GM18498 (cell line): ENCODE measurements at regions not wholly inside any gene's neighbourhood (a gene's known extent, or its start where the extent isn't known, plus 50 kb on each side); places are given as distances from the start of the nearest gene placed in this dataset.

Source experiments
- ATAC-seq: cut with Tn5 transposase; IDR thresholded peaks from one replicate; pipeline ENCODE4 v1.9.1; 2021; ENCODE audit warnings: mild to moderate bottlenecking, moderate library complexity; ENCODE audit not compliant: unreplicated experiment

- no peak for ATAC-seq
Observed at GRCh38 chr11:33646629-33647028, 54.0 kb downstream of the C11orf91 start.

DNA sequence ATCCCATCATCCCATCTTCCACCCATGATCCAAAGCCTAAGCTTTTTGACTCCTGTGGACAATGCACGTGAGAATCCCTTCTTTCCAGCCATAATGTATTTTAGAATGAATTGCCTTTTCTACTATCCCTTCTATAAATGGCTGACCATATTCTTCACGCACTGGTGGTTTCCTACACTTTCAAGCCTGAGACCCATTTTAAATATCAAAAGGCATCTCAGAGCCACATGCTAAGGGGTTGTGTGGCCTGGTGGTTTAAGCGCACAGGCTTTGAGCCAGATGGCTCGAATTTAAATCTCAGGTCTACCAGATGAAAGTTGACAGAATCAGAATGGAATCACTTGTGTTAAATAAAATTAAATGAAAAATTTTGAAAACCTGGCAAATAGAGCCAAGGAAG, 54.5 kb downstream of the C11orf91 start:
- no peak for ATAC-seq

- no peak for ATAC-seq
Observed at GRCh38 chr11:33645686-33646085, 54.9 kb downstream of the C11orf91 start.

DNA sequence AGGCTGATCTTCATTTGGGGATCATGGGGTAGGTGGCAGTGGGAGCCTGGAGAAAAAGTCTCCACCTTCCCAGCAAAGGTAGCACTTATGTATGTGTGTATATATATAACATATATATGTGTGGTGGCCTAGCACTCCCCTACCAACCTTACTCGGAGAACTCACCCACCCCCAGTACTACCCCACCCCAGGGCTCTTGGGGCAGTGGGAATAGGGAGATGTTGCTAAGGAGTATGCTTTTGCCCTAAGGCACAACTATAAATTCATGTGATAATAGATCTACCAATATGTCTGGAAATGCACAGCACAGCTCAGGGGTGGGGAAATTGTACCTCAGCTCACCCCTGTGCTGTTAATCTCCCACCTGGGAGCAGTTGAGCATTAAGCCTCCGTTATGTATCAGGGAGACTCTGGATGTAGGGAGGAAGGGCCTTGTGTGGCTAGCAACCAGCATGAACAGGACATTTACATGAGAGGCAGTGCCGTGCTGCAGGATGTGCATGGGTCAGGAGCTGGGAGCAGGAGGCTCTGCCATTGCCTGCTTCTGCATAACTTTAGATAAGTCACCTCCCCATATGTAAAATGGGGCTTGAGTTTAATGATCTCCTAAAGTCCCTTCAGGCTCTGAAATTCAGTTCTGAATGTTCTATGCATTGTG, 57.3 kb downstream of the C11orf91 start:
- ATAC-seq, result no peak

- no peak for ATAC-seq
Observed at GRCh38 chr11:33642461-33643166, 58.0 kb downstream of the C11orf91 start.

DNA sequence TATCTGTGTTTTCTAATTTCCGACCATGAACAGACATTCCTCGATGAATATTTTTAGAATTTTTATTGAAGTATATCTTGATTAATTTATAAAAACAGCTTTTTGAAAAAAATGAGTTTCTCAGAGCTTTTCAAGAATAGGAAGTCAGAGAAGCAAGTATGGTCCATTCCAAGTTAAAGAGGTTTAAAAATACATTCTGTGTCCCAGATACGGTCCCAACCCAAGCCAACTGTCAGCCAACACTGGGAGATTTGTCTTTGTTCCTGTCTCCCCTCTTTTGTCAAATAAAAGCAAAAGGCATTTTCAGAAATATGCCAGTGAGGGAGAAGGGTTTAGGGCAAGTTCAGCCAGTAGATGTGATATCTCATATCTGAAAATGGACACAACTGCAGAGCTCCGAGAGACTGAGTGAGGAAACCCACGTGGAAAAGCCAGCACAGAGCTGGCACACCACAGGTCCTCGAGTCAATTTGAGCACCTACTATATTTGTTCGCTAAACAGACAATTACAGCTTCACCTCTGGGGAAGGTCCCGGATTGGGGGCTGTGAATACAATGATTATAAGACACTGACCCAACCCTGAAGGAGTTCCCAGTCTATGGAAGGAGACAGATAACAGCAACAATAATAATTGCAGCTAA, 59.8 kb downstream of the C11orf91 start:
- ATAC-seq, result no peak

DNA sequence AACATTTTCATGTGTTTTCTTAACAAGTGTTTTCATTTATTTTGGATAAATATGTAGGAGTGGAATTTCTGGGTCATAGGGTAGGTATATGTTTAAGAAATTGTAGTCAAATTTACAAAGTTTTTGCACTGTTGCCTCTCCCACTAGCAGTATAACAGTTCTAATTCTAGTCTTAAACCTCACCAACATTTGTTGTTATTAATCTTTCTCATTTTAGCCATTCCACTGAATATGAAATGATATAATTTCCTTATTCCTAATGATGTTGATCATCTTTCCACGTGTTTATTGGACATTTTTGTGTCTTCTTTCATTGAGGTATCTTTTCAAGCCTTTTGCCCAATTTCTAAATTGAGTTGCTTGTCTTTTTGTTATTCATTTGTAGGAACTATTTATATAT, 62.0 kb downstream of the C11orf91 start:
- ATAC-seq, result no peak

- ATAC-seq, result no peak
Observed at GRCh38 chr11:33636104-33636503, 64.5 kb downstream of the C11orf91 start.

DNA sequence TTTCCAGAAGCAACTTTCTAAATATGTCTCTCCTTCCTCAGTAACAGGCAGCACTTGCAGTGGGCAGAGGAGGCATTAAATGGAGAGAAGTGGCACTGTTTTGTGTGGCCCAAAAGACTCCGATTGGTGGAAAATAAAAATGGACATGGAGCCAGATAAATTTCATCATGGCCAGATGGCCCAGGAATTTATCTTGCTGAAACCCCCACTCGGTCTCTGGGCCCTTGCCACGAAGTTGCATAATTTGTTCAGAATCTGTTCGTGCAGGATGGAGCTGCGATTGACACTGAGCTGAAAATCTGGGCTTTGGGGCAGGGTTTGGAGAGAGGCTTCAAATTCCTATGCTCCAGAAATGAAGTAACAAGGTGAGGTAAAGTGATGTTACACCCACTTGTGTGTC, 65.5 kb downstream of the C11orf91 start:
- ATAC-seq, result no peak

GRCh38 chr11:33634291-33634834, 66.3 kb downstream of the C11orf91 start:
- no peak for ATAC-seq

- ATAC-seq, result no peak
Observed at GRCh38 chr11:33633251-33634003, 67.2 kb downstream of the C11orf91 start.

DNA sequence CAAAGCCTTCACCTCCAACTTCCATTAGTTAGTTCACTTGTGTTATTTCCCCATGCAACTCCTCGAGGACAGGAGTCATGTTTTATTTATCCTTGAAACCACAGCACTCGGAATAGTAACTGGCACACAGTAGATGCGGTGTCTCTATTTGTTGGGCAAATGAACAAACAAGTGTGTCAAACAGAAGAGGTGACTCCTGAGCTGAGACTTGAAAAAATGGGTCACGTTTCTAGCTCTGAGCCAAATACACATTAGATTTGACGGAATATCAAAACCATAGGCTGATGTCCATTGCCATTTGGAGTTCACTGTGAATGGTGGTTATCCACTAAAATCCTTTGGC, 68.9 kb downstream of the C11orf91 start:
- ATAC-seq, result no peak

DNA sequence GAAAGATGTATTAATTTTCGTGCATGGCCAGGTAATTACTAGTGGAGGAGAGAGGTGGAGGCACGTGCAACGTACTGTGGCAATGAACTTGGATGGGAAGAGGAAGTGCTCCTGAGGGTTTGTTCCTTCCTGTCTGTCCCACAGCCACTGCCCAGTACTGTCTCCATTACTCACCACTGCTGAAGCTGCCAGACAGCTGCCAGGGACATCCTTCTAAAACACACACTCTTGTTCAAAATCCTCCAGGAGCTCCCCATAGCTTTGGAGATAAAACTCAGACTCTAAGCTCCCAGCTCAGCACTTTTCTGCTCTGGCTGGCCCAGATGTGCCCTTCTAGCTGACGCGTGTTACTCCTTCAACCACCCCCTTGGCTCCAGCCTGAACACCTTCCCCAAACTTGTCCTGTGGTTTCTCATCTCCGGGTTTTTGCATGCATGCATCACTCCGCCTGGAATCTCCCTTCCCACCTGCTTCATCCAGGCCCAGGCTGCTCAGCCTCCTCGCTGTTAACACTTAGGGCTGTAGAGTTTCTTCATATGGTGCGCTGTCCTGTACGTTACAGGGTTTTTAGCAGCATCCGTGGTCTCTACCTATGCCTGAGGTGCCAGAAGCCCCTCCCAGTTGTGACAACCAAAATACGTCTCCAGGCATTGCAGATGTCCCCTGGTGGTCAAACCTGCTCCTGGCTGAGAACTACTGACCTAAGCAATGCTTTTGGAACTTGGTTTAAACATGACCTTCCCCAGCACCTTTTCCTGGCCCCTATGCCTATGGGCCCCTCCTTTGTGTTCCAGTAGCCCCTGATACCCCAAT, 69.5 kb downstream of the C11orf91 start:
- ATAC-seq, result no peak

DNA sequence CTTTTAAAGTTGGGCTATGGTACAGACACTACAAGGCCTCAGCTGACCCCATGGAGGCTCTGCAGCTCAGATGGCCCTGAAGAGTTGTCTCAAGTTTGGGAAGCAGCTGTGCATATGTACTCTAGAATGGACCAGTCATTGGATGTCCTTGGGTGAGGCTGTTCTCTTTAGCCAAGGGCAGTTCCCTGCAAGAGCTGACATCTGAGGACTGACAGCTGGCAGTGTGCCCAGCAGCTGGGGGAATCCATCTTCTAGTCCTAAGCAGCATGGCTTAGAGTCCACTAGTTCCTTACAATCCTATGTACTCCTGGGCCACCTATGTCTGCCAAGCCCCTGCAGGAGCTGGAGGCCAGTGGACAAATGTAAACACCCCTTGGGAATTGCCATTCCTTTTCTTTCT, 76.5 kb downstream of the C11orf91 start:
- ATAC-seq, result no peak

- ATAC-seq, result no peak
Observed at GRCh38 chr11:33622806-33623205, 77.8 kb downstream of the C11orf91 start.

DNA sequence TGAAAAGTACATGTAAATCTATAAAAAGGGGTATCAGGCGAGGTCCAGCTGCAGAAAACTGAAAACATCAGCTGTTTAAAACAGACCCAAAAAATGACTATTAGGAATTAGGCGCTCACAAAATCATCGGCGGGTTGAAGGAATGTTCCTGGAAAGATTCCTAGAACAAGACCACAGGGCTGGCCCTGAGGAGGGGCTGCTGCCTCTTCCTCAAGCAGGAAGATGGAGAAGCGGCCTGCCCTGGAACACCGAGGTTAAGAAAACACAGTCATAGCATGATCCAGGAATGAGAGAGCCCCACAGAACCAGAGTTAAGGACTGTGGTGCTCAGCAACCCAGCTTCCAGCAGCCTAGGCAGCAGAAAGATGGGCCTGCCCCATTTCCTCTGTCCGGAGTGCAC, 78.4 kb downstream of the C11orf91 start:
- ATAC-seq, result no peak

DNA sequence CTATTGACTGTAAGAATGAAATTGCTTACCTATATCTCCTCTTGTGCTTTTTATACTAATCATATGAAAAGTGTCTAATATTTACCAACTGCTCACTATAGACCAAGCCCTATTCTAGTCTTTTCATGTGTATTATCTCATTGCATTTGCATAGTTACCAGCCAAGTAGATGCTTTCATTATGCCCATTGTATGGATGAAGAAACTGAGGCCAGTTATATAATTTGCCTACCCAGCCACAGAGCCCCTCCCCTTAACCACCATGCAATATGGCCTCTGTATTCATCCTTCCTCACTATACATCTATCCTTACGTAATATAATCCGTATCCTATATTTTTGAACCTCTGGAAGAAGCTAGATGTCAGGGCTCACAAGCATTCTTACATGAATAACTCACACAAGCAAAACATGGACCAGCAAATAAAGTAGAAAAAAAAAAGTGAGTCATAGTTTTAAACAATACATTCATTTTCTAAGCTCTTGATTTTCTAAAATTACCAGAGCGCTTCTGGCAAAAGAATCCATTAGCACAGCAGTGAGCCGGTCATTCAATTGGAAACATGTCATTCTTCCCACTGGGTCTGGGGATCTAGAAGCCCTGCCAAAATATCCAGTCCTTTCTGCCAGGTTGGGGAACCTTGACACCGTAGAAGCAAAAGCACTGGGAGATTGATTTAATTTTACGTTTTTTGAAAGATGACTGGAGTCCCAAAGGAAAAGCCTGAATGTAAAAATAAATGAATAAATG, 80.0 kb downstream of the C11orf91 start:
- no peak for ATAC-seq

DNA sequence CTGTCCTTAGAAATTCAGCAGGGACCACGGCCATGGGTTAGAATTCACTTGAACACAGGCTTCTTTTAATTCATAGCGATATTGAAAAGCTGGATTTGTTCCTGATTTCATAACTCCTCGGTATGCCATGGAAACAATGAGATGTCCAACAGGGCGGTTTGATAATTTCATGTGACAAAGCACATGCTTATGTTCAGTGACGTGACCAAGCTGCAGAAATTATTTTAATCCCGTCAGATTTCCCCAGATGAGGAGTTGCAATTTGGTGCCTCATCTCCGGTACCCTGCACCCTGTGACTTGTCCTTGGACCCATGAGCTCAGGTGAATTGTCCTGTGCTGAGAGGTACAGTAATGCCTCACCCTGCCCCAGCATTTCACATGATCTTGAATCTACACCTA, 81.7 kb downstream of the C11orf91 start:
- ATAC-seq, result no peak

DNA sequence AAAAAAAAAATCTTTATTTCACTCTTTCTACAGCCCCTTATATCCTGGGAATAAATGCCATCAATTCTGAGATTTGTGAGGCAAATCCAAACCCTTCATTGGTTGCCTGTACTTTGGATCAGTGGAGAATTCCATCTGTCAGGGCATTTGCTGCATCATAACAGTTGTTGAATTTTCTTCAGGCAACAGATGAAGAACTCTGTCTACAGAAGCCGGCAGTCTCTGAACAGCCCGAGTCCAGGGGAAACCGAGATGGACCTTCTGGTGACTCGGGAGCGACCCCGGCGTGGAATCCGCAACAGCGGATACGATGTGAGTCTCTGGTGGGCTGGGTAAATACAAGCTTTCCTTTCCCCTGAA, 82.3 kb downstream of the C11orf91 start:
- no peak for ATAC-seq
